Transverse colon (tissue), 3 donors: ENCODE measurements at regions not wholly inside any gene's neighbourhood (a gene's known extent, or its start where the extent isn't known, plus 50 kb on each side); places are given as distances from the start of the nearest gene placed in this dataset.

Experiments used
- CTCF ChIP-seq, 5 experiments: fragments of 200-600 bp in 3 of 5; fragments of 450-650 bp in 2 of 5; sonication (generic) in 3 of 5; IDR thresholded peaks; 1 replicate in 2 of 5; 2 replicates in 3 of 5; pipeline ENCODE4 v1.5.1; 2016 to 2017; ENCODE audit warnings: antibody characterized with exemption in 5 of 5, inconsistent platforms in 3 of 5, mild to moderate bottlenecking in 2 of 5, moderate library complexity in 1 of 5
- EP300 ChIP-seq: sonication (generic); formaldehyde crosslinking; IDR thresholded peaks from one replicate; pipeline ENCODE4 v1.6.1; 2017; ENCODE audit warnings: antibody characterized with exemption, low read depth
- POLR2A ChIP-seq: fragments of 450-650 bp; IDR thresholded peaks from one replicate; pipeline ENCODE4 v1.6.1; 2016; ENCODE audit warnings: antibody characterized with exemption, mild to moderate bottlenecking, moderate library complexity

GRCh38 chr3:177589911-177590381 lies 392.7 kb upstream of the TBL1XR1 start:
- TF ChIP-seq CTCF (IDR thresholded peaks at IDR 0.05) (no peak), POLR2A (no peak), EP300 (no peak)
